WTC11 (cell line): ENCODE measurements at regions not wholly inside any gene's neighbourhood (a gene's known extent, or its start where the extent isn't known, plus 50 kb on each side); places are given as distances from the start of the nearest gene placed in this dataset.

Source experiments
- ATAC-seq: fragments of 200-7000 bp; cut with Tn5 transposase; 2 replicates; pipeline ENCODE4 v1.10.0; 2021; ENCODE audit warnings: mild to moderate bottlenecking, moderate library complexity
- CTCF ChIA-PET: fragments of 300-600 bp; sonication (Branson Sonifier 250); formaldehyde crosslinking; loops from one replicate; lab custom pipeline; 2021; ENCODE audit warnings: antibody characterized with exemption; lab: Charles Lee
- POLR2A ChIA-PET: fragments of 350-600 bp; sonication (Branson Sonifier 250); formaldehyde crosslinking; loops from one replicate; lab custom pipeline; 2021; ENCODE audit warnings: antibody characterized with exemption; lab: Charles Lee
- DNase-seq: peaks from one replicate; pipeline ENCODE4 v3.0.0; 2021; ENCODE audit warnings: low spot score
- H3K27ac Mint-ChIP-seq: 2 replicates; pipeline ENCODE4 v1.8.0; 2021; ENCODE audit warnings: mixed read lengths
- H3K27me3 Mint-ChIP-seq: 2 replicates; pipeline ENCODE4 v1.8.0; 2021; ENCODE audit warnings: low read depth, mild to moderate bottlenecking, moderate library complexity, mixed read lengths
- H3K36me3 Mint-ChIP-seq: 2 replicates; pipeline ENCODE4 v1.8.0; 2021; ENCODE audit warnings: mixed read lengths
- H3K4me1 Mint-ChIP-seq: 2 replicates; pipeline ENCODE4 v1.8.0; 2022; ENCODE audit warnings: mixed read lengths
- H3K4me3 Mint-ChIP-seq: 2 replicates; pipeline ENCODE4 v1.8.0; 2021; ENCODE audit warnings: mild to moderate bottlenecking, moderate library complexity, mixed read lengths
- H3K9me3 Mint-ChIP-seq: 2 replicates; pipeline ENCODE4 v1.8.0; 2021; ENCODE audit warnings: mixed read lengths
- ARID4B ChIP-seq: sonication (generic); formaldehyde crosslinking; IDR thresholded peaks from 2 replicates; pipeline ENCODE4 v1.8.0; 2023; ENCODE audit warnings: missing genetic modification reagents, mild to moderate bottlenecking, borderline replicate concordance
- ATF2 ChIP-seq: sonication (generic); formaldehyde crosslinking; IDR thresholded peaks from 2 replicates; pipeline ENCODE4 v1.8.1; 2022; ENCODE audit warnings: low read depth, missing genetic modification reagents, borderline replicate concordance
- FOXP1 ChIP-seq: sonication (generic); formaldehyde crosslinking; IDR thresholded peaks from 2 replicates; pipeline ENCODE4 v1.8.0; 2022; ENCODE audit warnings: missing genetic modification reagents, mild to moderate bottlenecking, moderate library complexity, borderline replicate concordance
- NFATC4 ChIP-seq: fragments of 250-450 bp; sonication (Bioruptor Pico); IDR thresholded peaks from 2 replicates; pipeline ENCODE4 v1.9.0; 2021; ENCODE audit warnings: mild to moderate bottlenecking
- NFE2L1 ChIP-seq: sonication (generic); formaldehyde crosslinking; IDR thresholded peaks from 2 replicates; pipeline ENCODE4 v1.8.1; 2023; ENCODE audit warnings: missing genetic modification reagents
- NFYB ChIP-seq: sonication (generic); formaldehyde crosslinking; conservative IDR thresholded peaks from 2 replicates; pipeline ENCODE4 v1.8.0; 2022; ENCODE audit warnings: low read depth, missing genetic modification reagents
- NR3C1 ChIP-seq: sonication (generic); formaldehyde crosslinking; conservative IDR thresholded peaks from 2 replicates; pipeline ENCODE4 v1.8.1; 2023; ENCODE audit warnings: low read depth, mild to moderate bottlenecking, missing genetic modification reagents
- SMAD4 ChIP-seq: sonication (generic); formaldehyde crosslinking; IDR thresholded peaks from 2 replicates; pipeline ENCODE4 v1.8.0; 2022; ENCODE audit warnings: mild to moderate bottlenecking, missing genetic modification reagents
- TEAD1 ChIP-seq: sonication (generic); formaldehyde crosslinking; IDR thresholded peaks from 2 replicates; pipeline ENCODE4 v1.8.0; 2022; ENCODE audit warnings: mild to moderate bottlenecking, missing genetic modification reagents
- TP53 ChIP-seq: sonication (generic); formaldehyde crosslinking; IDR thresholded peaks from 2 replicates; pipeline ENCODE4 v1.8.1; 2023; ENCODE audit warnings: mild to moderate bottlenecking, missing genetic modification reagents
- ZNF121 ChIP-seq: sonication (generic); formaldehyde crosslinking; IDR thresholded peaks from 2 replicates; pipeline ENCODE4 v1.8.0; 2023; ENCODE audit warnings: missing genetic modification reagents
- ZNF138 ChIP-seq: sonication (generic); formaldehyde crosslinking; conservative IDR thresholded peaks from 2 replicates; pipeline ENCODE4 v1.8.1; 2022; ENCODE audit warnings: mild to moderate bottlenecking, moderate library complexity, missing genetic modification reagents
- ZNF232 ChIP-seq: sonication (generic); formaldehyde crosslinking; IDR thresholded peaks from 2 replicates; pipeline ENCODE4 v1.8.0; 2022; ENCODE audit warnings: mild to moderate bottlenecking, missing genetic modification reagents
- ZNF317 ChIP-seq: sonication (generic); formaldehyde crosslinking; IDR thresholded peaks from 2 replicates; pipeline ENCODE4 v1.8.1; 2023; ENCODE audit warnings: low read depth, mild to moderate bottlenecking, moderate library complexity, missing genetic modification reagents, borderline replicate concordance
- TF ChIP-seq, protein P1 (sequence below): sonication (generic); formaldehyde crosslinking; IDR thresholded peaks from 2 replicates; pipeline ENCODE4 v1.8.0; 2023; ENCODE audit warnings: mild to moderate bottlenecking, missing genetic modification reagents
- TF ChIP-seq, protein P2 (sequence below): fragments of 250-450 bp; sonication (Bioruptor Pico); IDR thresholded peaks from 2 replicates; pipeline ENCODE4 v1.9.0; 2021; ENCODE audit warnings: mild to moderate bottlenecking
- TF ChIP-seq, protein P3 (sequence below): sonication (generic); formaldehyde crosslinking; IDR thresholded peaks from 2 replicates; pipeline ENCODE4 v1.8.0; 2022; ENCODE audit warnings: mild to moderate bottlenecking, missing genetic modification reagents

- TF ChIP-seq ZNF317 (CRISPR knock-in tag): no peak
- TF ChIP-seq NFATC4: no peak
- no peak for TF ChIP-seq FOXP1 (CRISPR knock-in tag)
- TF ChIP-seq NFE2L1 (CRISPR knock-in tag): no peak
- TF ChIP-seq, protein P1, sequence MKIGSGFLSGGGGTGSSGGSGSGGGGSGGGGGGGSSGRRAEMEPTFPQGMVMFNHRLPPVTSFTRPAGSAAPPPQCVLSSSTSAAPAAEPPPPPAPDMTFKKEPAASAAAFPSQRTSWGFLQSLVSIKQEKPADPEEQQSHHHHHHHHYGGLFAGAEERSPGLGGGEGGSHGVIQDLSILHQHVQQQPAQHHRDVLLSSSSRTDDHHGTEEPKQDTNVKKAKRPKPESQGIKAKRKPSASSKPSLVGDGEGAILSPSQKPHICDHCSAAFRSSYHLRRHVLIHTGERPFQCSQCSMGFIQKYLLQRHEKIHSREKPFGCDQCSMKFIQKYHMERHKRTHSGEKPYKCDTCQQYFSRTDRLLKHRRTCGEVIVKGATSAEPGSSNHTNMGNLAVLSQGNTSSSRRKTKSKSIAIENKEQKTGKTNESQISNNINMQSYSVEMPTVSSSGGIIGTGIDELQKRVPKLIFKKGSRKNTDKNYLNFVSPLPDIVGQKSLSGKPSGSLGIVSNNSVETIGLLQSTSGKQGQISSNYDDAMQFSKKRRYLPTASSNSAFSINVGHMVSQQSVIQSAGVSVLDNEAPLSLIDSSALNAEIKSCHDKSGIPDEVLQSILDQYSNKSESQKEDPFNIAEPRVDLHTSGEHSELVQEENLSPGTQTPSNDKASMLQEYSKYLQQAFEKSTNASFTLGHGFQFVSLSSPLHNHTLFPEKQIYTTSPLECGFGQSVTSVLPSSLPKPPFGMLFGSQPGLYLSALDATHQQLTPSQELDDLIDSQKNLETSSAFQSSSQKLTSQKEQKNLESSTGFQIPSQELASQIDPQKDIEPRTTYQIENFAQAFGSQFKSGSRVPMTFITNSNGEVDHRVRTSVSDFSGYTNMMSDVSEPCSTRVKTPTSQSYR (CRISPR knock-in tag): no peak
- no peak for TF ChIP-seq ZNF232 (CRISPR knock-in tag)
- no peak for TF ChIP-seq ZNF138
- no peak for TF ChIP-seq TP53
- TF ChIP-seq ZNF121 (CRISPR knock-in tag): no peak
- no peak for TF ChIP-seq NR3C1 (CRISPR knock-in tag)
- no peak for TF ChIP-seq ARID4B (CRISPR knock-in tag)
- TF ChIP-seq, protein P2, sequence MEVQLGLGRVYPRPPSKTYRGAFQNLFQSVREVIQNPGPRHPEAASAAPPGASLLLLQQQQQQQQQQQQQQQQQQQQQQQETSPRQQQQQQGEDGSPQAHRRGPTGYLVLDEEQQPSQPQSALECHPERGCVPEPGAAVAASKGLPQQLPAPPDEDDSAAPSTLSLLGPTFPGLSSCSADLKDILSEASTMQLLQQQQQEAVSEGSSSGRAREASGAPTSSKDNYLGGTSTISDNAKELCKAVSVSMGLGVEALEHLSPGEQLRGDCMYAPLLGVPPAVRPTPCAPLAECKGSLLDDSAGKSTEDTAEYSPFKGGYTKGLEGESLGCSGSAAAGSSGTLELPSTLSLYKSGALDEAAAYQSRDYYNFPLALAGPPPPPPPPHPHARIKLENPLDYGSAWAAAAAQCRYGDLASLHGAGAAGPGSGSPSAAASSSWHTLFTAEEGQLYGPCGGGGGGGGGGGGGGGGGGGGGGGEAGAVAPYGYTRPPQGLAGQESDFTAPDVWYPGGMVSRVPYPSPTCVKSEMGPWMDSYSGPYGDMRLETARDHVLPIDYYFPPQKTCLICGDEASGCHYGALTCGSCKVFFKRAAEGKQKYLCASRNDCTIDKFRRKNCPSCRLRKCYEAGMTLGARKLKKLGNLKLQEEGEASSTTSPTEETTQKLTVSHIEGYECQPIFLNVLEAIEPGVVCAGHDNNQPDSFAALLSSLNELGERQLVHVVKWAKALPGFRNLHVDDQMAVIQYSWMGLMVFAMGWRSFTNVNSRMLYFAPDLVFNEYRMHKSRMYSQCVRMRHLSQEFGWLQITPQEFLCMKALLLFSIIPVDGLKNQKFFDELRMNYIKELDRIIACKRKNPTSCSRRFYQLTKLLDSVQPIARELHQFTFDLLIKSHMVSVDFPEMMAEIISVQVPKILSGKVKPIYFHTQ: no peak
- TF ChIP-seq NFYB: no peak
- no peak for TF ChIP-seq ATF2 (CRISPR knock-in tag)
- TF ChIP-seq SMAD4 (CRISPR knock-in tag): no peak
- TF ChIP-seq, protein P3, sequence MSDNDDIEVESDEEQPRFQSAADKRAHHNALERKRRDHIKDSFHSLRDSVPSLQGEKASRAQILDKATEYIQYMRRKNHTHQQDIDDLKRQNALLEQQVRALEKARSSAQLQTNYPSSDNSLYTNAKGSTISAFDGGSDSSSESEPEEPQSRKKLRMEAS (CRISPR knock-in tag): no peak
- TF ChIP-seq TEAD1 (CRISPR knock-in tag): no peak
- Mint-ChIP-seq H3K36me3 (peaks cover 5% of the 10 kb centered on the region; the same call in 1 of the 2 replicates), H3K27ac (no peak overlapping the region), H3K4me1 (peaks cover 24% of the 10 kb centered on the region), H3K9me3 (peaks cover 14% of the 10 kb centered on the region), H3K4me3 (no peak overlapping the region), H3K27me3 (no peaks in the 10 kb centered on the region)
- POLR2A ChIA-PET: no interaction called here
- DNase-seq (no peak), ATAC-seq (no peak)
- CTCF ChIA-PET: no interaction called here
These were observed 252.2 kb upstream of the MTNR1B start for GRCh38 chr11:92717240-92717639.
